Glomerular visceral epithelial cell (primary cell): ENCODE measurements at regions not wholly inside any gene's neighbourhood (a gene's known extent, or its start where the extent isn't known, plus 50 kb on each side); places are given as distances from the start of the nearest gene placed in this dataset.

ENCODE experiments used
- DNase-seq: peaks from one replicate; pipeline ENCODE4 v3.0.0-alpha.2; 2016; ENCODE audit errors: extremely low spot score

- DNase-seq = no peak
These were observed 169.8 kb upstream of the SDK2 start for GRCh38 chr17:73814075-73814474.

DNA sequence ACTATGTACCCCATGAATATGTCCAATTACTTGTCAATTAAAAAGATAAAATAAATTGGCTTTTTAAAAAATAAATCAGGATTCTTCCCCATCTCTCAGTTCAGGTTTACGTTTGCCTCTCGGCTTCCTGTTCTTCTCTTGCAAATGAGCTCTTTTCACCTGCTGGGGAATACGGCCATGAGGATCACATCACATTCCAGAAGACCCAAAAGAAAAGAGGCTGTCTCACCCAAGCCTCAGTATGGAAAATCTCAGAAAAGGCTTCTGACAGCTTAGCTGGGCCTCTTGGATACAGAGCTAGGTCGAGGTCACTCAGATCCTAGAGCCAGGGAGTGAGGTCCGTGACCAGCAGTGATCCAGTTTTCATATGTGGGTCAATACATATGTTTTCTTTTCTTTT lies 171.2 kb upstream of the SDK2 start:
- DNase-seq = no peak

DNA sequence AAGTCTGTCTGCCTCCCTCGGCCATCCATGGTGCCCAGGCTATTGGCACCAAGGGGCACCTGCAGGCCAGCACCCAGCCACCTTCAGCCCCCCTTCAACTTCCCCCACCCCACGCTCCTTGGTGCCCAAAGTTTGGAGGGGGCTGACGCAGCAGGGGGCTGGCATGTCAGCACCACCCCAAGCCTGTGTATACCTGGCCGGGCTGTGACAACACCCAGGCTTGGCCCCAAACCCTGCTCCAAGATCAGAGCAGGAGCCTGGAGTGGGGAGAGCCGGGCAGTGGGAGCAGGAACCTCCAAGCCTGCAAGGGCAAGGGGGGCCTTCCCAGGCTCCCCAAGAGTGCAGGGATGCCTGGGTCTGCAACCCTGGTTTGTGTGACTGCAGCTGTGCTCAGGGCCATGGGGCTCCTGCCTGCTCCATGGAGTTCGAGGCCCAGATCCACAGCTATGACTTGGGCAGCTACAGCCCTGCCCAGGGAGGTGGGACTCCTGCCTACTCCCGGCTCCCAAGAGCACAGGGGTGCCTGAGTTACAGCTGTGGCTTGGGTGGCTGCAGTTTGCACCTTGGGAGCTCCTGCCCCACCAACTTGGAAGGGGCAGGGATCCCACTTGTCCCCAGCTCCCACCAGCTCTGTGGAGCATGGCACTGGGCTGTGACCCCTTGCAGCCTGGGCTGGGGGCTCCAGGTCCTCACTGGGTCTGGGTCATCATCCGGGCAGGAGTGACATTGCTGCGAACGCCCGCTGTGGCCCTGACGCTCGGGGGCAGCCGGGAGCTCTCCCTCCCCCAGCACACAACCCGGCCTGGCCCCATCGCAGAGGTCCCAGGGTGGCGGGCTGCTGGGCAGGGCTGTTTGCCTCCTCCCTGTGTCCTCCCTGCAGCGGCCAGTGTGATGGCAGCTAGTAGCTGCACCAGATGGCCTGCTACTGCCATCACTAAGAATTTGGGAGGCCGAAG lies 175.5 kb upstream of the SDK2 start:
- DNase-seq = no peak

DNA sequence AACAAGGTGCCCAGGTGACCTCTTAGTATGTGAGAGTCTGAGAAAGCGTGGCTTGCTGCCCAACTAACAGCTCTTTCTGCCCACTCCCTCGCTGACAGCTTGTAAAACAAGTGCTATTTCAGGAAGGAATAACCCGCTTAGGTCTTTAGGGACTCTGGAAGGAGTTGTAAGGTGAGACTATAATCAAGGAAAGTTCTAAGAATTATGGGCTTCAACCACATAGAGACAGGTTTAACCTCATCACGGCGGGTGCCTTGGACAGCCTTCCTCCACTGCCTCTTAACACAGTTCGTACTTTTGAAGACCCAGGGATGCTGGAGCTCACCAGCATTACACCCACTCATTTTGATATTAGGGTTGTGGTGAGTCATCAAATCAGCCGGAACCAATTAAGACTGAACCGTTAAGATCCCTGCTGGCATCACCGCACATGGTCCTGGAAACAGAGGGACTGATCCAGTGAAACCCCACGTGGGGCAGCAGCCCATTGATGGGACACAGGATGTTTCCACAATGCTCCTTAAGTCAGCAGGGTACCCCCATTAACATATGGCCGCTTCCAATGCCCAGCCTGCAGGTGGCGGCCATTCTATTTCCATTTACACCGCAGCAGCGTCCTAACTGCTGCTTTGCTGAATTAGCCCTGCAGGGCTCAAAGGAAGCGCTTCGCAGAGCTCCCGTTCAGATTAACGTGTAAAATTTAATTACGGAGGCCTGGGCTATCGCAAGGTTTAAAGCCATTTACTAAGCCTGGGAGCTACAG lies 176.6 kb upstream of the SDK2 start:
- no peak for DNase-seq

DNA sequence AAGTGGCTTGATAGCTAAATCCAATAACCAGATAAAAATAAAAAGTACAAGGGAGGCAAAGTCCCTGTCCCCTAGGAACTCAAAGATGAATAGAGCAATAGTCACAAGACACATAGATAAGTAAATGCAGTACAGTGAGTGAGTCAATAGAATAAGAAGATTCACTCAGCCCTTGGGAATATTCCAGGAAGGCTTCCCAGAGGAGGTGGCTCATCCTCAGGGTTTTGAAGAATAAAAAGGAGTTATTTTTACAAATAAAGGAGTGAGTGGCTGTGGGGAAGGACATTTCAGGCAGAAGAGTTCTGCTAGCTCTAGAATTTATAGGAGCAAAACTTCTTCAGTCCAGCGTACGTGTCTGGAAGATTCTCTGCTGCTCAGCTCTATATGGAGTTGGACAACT lies 177.4 kb upstream of the SDK2 start:
- no peak for DNase-seq

GRCh38 chr17:73822371-73822770 lies 178.1 kb upstream of the SDK2 start:
- no peak for DNase-seq

DNA sequence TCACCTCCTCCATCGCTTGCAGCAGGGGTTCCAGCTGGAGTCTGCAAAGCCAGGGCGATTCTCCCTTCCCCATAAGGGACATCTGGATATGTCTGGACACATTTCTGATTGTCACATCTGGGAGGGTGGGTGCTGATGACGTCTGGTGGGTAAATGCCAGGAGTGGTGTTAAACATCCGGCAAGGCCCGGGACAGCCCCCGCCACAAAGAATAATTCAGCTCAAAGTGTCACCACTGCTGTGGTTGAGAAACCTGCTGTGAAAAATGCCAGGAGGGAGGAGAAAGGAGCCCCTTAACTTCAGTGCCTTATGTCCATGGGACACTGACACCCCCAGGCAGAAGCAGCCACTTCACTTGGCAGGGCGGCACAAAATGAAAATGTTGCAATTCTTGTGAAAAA lies 179.4 kb upstream of the SDK2 start:
- no peak for DNase-seq

- DNase-seq = no peak
These were observed 180.1 kb upstream of the SDK2 start for GRCh38 chr17:73824321-73824720.

DNA sequence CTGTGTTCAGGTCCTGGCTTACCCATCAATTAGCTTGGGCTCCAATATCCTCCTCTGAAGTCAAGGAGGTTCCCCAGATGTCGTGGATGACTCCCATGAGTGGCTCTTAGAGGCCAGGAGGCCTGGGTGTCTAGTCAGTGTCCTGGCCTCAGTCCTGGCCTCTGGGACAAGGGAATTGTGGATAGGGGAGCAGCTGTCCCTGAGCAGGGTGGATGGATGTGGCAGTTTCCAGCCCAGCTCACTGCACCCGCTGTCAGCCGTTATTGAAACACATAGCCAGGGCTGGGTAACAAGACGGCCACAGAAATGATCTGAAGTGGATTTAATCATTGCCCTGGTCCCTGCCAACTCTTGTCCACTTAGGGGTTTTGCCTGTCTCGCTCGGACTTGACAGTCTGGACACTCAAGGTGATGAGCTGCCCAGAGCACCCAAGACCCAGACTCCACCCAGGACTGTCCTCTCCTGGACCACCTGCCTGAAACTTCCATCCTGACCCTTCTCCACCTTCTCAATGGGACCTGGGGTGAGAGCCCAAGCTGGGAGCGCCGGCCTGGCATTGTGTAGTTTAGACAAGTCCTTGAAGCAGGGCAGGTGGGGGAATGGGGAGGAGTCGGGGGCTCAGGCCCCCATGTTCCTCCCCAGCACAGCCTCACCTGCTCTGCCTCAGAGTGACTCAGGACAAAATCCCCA lies 182.1 kb upstream of the SDK2 start:
- DNase-seq = no peak

GRCh38 chr17:73826872-73827228 lies 182.6 kb upstream of the SDK2 start:
- DNase-seq = no peak

- no peak for DNase-seq
These were observed 183.5 kb upstream of the SDK2 start for GRCh38 chr17:73827627-73828291.

GRCh38 chr17:73829676-73830280 lies 185.5 kb upstream of the SDK2 start:
- no peak for DNase-seq

- DNase-seq = no peak
These were observed 187.5 kb upstream of the SDK2 start for GRCh38 chr17:73831699-73832098.

DNA sequence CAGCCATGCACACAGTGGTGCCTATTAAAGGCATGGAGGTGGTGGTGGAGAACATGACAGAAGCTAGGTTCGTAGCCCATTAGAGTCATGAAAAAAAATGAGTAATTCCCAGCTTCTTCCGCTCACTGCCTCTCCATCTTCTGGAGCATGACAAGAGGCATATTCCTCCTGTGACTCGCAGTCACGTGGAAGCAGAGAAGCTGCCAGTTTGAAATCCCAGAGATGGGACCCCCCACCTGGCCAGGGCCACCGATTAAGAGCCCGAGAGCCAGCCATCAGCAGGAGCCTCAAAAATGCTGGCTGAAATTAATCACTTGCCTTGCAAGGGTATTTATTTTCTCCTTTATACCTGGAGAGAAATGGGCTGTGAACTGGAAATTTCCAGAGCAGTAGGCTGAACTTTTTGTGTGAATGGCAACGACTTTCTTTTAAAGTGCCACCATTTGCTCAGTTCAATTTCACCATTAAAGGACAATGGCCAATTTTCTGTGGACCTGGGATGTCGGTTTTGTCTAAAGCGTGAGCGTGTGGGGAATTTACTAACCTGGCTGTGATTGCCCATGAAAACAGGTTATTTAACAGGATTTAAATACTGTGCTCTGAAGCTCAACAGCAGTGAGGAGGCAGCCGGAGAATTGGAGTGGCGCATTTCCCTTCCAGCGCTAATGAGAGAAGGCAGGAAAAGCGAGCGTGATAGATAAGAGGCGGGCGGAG lies 189.7 kb upstream of the SDK2 start:
- DNase-seq = no peak

- DNase-seq = no peak
These were observed 190.6 kb upstream of the SDK2 start for GRCh38 chr17:73834684-73835343.

DNA sequence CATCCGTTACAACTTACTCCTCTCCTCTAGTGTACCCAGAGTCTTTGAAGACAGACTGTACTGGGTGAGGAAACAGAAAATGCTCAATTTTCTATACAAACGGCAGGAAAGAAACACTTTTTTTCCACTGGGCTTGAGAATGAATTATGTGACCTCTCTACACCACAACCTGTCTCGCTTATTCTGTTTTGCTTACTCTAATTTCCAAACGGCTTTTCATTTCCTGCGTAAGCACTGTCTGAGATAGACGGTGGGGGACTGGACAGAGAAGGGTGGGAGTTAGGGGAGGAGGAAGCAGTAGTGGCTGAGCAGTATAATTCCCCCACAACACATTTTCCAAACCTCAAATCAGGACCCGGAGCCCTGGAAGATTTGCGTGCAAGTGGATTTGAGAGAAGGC lies 191.4 kb upstream of the SDK2 start:
- DNase-seq = no peak

DNA sequence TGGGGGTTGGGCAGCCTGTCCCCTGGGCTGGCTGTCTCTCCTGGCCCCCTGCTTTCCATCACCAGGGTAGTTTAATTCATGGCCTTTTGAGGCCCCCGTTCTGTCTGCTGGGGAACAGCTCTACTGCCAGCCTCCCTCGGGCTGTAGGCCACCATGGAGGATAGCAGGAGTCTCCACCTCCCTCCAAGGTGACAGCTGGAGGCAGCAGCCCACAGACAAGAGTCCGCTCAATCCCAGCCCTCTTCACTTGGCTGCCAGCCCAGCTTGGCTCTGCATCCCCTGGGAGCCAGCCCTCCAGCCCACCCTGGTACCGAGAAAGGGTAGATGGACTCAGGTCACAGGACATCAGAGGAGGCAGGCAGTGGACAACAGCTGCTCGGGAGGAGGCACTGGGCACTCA lies 194.6 kb upstream of the SDK2 start:
- no peak for DNase-seq

GRCh38 chr17:73840829-73841228 lies 196.6 kb upstream of the SDK2 start:
- no peak for DNase-seq

GRCh38 chr17:73841431-73842060 lies 197.3 kb upstream of the SDK2 start:
- DNase-seq = no peak

- DNase-seq = no peak
These were observed 203.7 kb upstream of the SDK2 start for GRCh38 chr17:73847952-73848351.
